Middle frontal gyrus (tissue), 1 donor: ENCODE measurements at regions not wholly inside any gene's neighbourhood (a gene's known extent, or its start where the extent isn't known, plus 50 kb on each side); places are given as distances from the start of the nearest gene placed in this dataset.
"Not testable (repeated sequence)": the region's sequence is repeated elsewhere in the genome, so short reads cannot be mapped to it uniquely, and the experiment has no call there.

Experiments used
- DNase-seq: peaks from one replicate; pipeline ENCODE4 v3.0.0-alpha.2; 2015; ENCODE audit warnings: low spot score; ENCODE audit errors: extremely low spot score

GRCh38 chr2:58709687-58710354 lies 468.7 kb upstream of the FANCL start:
- DNase-seq, result no peak

GRCh38 chr2:58709274-58709673 lies 468.1 kb upstream of the FANCL start:
- DNase-seq, result no peak

DNA sequence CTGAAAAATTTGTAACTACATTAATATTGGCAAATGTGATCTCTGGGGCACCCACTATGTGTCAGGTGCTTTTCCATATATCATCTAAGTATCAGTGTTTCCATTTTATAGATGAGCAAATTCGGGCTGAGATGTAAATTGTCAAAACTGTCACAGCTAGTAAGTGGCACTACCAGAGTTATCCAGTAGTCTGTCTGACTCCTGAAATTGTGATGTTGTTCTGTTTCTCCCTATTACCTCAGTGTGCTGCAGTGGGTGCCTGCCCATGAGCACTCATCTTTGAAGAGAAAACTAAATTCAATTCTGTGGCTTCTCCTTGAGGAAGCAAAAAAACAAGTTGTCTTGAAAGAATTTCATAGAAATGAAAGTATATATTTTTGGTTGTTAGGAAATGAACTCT lies 467.4 kb upstream of the FANCL start:
- DNase-seq, result no peak

- no peak for DNase-seq
Measured at GRCh38 chr2:58702302-58702885, 461.3 kb upstream of the FANCL start.

DNA sequence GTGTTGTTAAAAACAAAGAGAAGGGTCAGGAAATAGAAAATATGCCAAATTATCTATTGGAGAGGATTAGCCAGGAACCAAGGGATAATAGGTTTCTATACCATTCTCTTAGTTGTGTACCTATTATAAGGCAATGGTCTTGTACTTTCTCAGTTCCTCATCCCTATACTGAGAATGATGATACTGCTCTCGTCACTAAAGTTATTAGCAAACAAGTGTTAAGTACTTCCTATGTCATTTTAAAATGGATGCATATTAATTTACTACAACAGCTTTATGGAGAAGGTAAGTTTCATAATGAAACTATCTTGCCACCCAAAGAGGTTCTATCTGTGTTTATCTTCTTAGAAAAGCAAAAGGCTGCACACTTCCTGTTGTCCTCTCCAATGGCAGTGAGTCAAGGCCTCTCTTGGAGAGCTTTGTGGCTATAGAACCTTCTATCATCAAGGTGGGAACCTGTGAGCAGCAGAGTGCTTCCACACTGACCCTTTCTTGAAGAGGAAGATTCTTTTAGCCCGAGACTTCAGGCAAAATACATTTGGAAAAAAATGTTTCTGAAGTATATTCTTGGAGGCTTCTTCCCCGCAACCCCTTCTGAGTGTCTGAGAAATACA lies 460.7 kb upstream of the FANCL start:
- no peak for DNase-seq

- DNase-seq, result no peak
Measured at GRCh38 chr2:58700591-58700990, 459.5 kb upstream of the FANCL start.

DNA sequence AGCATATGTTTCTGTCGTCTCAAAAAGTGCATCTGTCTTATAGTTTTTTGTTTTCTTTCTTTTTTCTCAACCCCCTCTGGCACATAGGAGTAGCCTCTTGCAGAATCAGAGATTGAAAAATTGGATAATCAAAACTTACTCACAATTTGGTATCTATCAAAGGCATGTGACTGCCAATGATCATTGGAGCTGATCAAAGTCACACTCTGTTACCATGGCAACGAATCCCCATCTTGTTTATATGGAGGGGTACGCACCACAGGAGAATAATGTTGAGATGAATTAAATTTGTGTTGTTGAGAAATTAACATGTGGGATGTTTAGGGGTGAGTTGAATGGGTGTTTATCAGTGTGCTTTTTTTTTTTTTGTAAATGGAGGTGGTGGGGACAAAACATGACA lies 458.3 kb upstream of the FANCL start:
- no peak for DNase-seq

DNA sequence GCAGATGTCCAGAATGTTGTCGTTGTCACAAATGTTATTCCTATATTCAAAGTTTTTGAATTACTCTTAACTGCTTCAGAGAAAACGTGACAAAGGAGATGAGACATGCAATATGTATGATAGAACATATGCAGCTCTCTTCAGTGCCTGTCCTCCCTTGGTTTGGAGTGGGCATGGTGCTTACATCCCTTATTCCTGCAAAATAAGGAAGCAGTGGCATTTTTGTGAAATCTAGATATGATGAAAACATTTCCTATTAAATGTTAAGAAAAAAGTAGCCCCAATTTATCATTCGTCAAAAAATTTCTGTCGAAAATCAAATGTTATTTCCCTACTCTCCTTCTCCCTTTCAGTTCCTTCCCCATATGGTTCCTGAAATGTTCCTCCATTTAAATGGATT lies 457.5 kb upstream of the FANCL start:
- DNase-seq, result no peak

DNA sequence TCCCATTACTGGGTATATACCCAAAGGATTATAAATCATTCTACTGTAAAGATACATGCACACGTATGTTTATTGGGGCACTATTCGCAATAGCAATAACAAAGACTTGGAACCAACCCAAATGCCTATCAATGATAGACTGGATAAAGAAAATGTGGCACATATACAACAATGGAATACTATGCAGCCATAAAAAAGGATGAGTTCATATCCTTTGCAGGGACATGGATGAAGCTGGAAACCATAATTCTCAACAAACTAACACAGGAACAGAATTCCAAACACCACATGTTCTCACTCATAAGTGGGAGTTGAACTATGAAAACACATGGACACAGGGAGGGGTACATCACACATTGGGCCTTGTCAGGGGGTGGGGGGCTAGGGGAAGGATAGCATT lies 453.0 kb upstream of the FANCL start:
- DNase-seq, result not testable (repeated sequence)

DNA sequence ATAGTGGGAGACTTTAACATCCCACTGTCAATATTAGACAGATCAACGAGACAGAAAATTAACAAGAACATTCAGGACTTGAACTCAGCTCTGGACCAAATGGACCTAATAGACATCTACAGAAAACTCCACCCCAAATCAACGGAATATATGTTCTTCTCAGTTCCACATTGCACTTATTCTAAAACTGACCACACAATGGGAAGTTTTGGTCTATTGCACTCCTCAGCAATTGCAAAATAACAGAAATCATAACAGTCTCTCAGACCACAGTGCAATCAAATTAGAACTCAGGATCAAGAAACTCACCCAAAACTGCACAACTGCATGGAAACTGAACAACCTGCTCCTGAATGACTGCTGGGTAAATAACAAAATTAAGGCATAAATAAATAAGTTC lies 449.9 kb upstream of the FANCL start:
- not testable (repeated sequence) for DNase-seq

DNA sequence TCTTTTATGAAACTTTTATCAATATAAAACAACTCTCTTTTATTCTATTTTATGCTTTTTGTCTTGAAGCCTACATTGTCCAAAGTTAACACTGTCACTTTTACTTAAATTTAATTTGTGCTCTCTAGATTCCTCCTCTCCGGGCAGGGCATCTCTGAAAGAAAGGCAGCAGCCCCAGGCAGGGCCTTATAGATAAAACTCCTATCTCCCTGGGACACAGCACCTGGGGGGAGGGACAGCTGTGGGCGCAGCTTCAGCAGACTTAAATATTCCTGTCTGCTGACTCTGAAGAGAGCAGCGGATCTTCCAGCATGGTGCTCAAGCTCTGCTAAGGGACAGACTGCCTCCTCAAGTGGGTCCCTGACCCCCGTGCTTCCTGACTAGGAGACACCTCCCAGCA lies 447.7 kb upstream of the FANCL start:
- DNase-seq, result no peak

- no peak for DNase-seq
Measured at GRCh38 chr2:58686776-58687175, 445.7 kb upstream of the FANCL start.

DNA sequence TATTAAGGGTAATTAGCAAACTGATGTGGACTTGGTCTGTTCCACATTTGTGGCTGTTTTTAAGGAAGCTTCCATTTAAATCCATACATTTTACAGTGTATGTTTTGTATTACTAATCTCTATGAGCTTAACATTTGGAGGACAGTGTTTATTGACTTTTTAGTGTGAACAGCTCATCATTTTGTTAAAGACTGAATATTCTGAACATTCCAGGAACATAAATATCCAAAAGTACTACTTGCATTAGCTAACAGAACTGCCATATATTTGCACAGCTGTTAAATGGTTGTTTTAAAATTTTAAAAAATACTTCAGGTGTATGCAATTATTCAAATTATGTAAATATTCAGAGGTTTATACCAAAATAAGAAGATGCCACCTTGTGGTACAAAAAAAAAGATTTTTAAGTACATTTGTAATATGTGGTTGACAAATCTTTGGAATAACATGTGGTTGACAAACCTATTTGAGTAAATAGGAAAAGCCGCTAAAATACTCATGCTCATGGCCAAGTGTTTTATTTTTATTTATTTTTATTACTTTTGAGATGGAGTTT lies 439.7 kb upstream of the FANCL start:
- no peak for DNase-seq

DNA sequence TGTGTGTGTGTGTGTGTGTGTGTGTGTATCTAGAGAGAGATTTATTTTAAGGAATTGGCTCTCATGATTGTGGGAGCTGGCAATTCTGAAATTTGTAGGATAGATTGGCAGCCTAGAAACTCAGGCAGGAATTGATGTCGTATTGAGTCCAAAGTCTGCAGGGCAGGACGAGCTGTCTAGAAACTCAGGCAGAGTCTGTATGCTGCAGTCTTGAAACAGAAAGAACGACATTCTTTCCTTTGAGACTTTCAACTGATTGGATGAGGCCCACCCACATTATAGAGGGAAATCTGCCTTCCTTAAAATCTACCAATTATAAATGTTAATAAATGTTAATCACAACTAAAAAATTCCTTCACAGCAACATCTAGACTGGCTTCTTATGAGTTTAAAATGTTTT lies 436.6 kb upstream of the FANCL start:
- DNase-seq, result no peak

DNA sequence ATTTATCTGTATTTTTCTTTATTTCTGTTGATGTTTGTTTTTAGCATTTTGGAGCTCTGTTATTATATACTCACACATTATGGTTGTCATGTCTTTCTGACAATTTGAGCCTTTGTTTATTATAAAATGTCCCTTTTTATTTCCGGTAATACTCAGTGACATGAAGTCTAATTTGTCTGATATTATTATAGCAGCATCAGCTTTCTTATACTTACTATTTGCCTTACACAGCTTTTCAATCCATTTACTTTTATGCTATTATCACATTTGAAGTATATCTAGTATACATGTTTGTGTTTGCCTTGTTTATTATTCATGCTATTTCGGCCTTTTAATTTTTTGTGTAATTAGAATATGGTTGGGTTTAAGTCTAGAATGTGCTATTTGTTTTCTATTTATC lies 430.6 kb upstream of the FANCL start:
- no peak for DNase-seq

GRCh38 chr2:58669998-58670397 lies 428.9 kb upstream of the FANCL start:
- DNase-seq, result no peak

GRCh38 chr2:58667137-58667774 lies 426.1 kb upstream of the FANCL start:
- DNase-seq, result no peak

DNA sequence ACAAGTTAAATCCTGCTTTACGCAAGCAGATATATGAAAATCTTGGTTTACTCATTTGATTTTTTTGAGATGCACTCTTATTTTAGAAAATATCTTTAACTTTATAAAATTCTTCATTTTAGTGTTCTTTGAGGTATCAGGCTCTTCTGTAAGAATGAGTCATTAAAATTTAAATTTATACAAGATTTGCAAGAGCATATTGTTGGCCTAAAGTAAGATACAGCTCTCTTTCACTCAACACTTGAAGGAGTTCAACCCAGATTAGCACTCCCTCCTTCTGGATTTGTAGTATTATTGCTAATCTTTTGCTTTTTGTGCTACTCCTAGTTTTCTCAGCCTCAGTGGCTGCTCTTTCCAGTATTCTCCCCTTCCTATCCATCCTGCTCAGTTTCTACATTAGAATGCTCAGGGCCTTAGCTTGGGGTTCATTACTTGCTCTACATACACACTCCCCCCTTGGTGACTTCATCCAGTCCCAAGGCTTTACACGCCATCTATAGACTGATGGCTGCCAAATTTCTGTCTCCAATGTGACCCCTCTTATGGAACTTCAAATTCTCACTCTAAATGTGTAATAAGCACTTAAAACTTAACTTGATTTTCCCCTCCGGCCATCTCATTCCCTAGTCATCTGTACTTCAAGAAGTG lies 425.3 kb upstream of the FANCL start:
- DNase-seq, result no peak

- no peak for DNase-seq
Measured at GRCh38 chr2:58665154-58665553, 424.0 kb upstream of the FANCL start.

- no peak for DNase-seq
Measured at GRCh38 chr2:58664523-58665151, 423.5 kb upstream of the FANCL start.

DNA sequence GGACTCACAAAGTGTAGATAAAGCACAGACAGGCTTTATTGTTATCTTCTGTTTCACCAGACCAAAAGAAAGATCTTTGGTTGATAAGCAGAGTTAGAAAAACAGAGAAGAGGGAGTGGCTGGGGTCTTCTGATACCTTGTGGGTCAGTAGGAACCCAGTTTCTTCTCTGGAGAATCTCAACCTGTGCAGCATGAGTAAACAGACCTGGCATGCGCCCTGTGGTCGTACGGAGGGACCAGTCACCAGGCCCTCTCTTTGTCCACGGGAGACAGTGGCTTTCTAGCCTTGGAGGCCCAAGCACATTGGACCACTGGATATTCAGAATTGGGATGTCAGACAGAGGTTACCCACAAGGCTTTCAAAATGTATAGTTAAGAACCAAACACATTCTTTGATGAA lies 418.9 kb upstream of the FANCL start:
- no peak for DNase-seq
